Loucy (cell line): ENCODE measurements at regions not wholly inside any gene's neighbourhood (a gene's known extent, or its start where the extent isn't known, plus 50 kb on each side); places are given as distances from the start of the nearest gene placed in this dataset.

Source experiments
- H2AFZ ChIP-seq: fragments of 200-600 bp; sonication (generic); 2 replicates; pipeline ENCODE4 v1.6.0; 2016; ENCODE audit warnings: antibody characterized with exemption, mild to moderate bottlenecking, low read length, moderate library complexity
- H3F3A ChIP-seq: fragments of 200-600 bp; 2 replicates; pipeline ENCODE4 v1.6.0; 2016; ENCODE audit warnings: antibody characterized with exemption, low read depth, mild to moderate bottlenecking
- H3K27me3 ChIP-seq: fragments of 200-600 bp; sonication (generic); 2 replicates; pipeline ENCODE4 v1.6.1; 2014; ENCODE audit warnings: low read length, mild to moderate bottlenecking; ENCODE audit not compliant: insufficient read depth, poor library complexity, severe bottlenecking
- H3K36me3 ChIP-seq: fragments of 200-600 bp; sonication (generic); 2 replicates; pipeline ENCODE4 v1.6.1; 2016; ENCODE audit warnings: low read length; ENCODE audit not compliant: insufficient read depth
- H3K4me1 ChIP-seq: fragments of 200-600 bp; sonication (generic); 2 replicates; pipeline ENCODE4 v1.5.1; 2014; ENCODE audit warnings: low read length, mild to moderate bottlenecking; ENCODE audit not compliant: insufficient read depth, poor library complexity, severe bottlenecking
- H3K4me2 ChIP-seq: fragments of 200-600 bp; sonication (generic); 2 replicates; pipeline ENCODE4 v1.6.0; 2014; ENCODE audit warnings: antibody characterized with exemption, low read length, low read depth, mild to moderate bottlenecking; ENCODE audit not compliant: poor library complexity, severe bottlenecking
- H3K4me3 ChIP-seq: fragments of 200-600 bp; sonication (generic); 2 replicates; pipeline ENCODE4 v1.5.1; 2014; ENCODE audit warnings: low read length, mild to moderate bottlenecking, mixed read lengths; ENCODE audit not compliant: poor library complexity, severe bottlenecking
- H3K79me2 ChIP-seq: fragments of 200-600 bp; sonication (generic); 2 replicates; pipeline ENCODE4 v1.6.1; 2014; ENCODE audit warnings: low read length; ENCODE audit not compliant: insufficient read depth
- H3K9ac ChIP-seq: fragments of 200-600 bp; sonication (generic); 2 replicates; pipeline ENCODE4 v1.6.0; 2014; ENCODE audit warnings: mild to moderate bottlenecking, low read depth, low read length, moderate library complexity; ENCODE audit not compliant: poor library complexity, severe bottlenecking
- H3K9me2 ChIP-seq: fragments of 200-600 bp; sonication (generic); replicated peaks from 2 replicates; pipeline ENCODE4 v1.6.1; 2016; ENCODE audit warnings: low read depth, low read length, mixed read lengths
- H3K9me3 ChIP-seq: fragments of 200-600 bp; sonication (generic); 2 replicates; pipeline ENCODE4 v1.6.1; 2014; ENCODE audit warnings: mild to moderate bottlenecking, antibody characterized with exemption, low read length, low read depth; ENCODE audit not compliant: insufficient read depth
- H4K20me1 ChIP-seq: fragments of 200-600 bp; sonication (generic); 2 replicates; pipeline ENCODE4 v1.6.0; 2014; ENCODE audit warnings: antibody characterized with exemption, low read length, mild to moderate bottlenecking; ENCODE audit not compliant: insufficient read depth, poor library complexity, severe bottlenecking
- EZH2phosphoT487 ChIP-seq: fragments of 200-600 bp; IDR thresholded peaks from 2 replicates; pipeline ENCODE4 v1.6.1; 2018; ENCODE audit warnings: antibody characterized with exemption, mild to moderate bottlenecking, moderate library complexity, borderline replicate concordance
- TF ChIP-seq, protein P1 (sequence below): fragments of 200-600 bp; sonication (generic); conservative IDR thresholded peaks from 2 replicates; pipeline ENCODE4 v1.5.1; 2014; ENCODE audit warnings: mild to moderate bottlenecking, antibody characterized with exemption, low read length

GRCh38 chr15:97692301-97693015 lies 268.0 kb upstream of the ARRDC4 start:
- Histone ChIP-seq H3F3A (no peaks in the 10 kb centered on the region), H3K9ac (no peak overlapping the region), H3K9me2 (no peaks in the 10 kb centered on the region), H3K4me1 (no peaks in the 10 kb centered on the region), H3K9me3 (no peaks in the 10 kb centered on the region), H3K79me2 (no peaks in the 10 kb centered on the region), H2AFZ (no peak overlapping the region), H3K4me3 (no peak overlapping the region), H3K4me2 (no peak overlapping the region), H4K20me1 (no peaks in the 10 kb centered on the region), H3K27me3 (no peaks in the 10 kb centered on the region), H3K36me3 (no peaks in the 10 kb centered on the region)
- TF ChIP-seq, protein P1, sequence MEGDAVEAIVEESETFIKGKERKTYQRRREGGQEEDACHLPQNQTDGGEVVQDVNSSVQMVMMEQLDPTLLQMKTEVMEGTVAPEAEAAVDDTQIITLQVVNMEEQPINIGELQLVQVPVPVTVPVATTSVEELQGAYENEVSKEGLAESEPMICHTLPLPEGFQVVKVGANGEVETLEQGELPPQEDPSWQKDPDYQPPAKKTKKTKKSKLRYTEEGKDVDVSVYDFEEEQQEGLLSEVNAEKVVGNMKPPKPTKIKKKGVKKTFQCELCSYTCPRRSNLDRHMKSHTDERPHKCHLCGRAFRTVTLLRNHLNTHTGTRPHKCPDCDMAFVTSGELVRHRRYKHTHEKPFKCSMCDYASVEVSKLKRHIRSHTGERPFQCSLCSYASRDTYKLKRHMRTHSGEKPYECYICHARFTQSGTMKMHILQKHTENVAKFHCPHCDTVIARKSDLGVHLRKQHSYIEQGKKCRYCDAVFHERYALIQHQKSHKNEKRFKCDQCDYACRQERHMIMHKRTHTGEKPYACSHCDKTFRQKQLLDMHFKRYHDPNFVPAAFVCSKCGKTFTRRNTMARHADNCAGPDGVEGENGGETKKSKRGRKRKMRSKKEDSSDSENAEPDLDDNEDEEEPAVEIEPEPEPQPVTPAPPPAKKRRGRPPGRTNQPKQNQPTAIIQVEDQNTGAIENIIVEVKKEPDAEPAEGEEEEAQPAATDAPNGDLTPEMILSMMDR = no peak
- TF ChIP-seq EZH2phosphoT487 = no peak

DNA sequence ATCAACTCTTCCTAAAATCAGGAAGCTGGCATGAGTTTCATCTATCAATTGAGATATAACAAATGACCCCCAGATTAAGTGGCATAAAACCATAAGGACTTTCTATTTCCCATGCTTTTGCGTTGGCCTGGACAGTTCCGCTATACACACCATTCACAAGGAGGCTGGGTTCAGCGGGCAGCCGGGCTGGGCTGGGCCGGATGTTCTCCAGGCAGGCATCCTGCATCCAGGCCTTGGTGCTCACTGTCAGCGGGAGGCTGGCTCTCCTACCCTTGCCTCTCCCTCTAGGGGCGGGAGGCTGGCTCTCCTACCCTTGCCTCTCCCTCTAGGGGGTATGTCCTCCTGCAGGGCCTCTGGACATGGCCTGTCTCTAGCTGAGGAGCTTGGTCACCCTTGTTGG lies 266.0 kb upstream of the ARRDC4 start:
- Histone ChIP-seq H3K9me3 (no peaks in the 10 kb centered on the region), H2AFZ (no peak overlapping the region), H3K4me2 (no peak overlapping the region), H3K4me3 (no peak overlapping the region), H3K9me2 (no peaks in the 10 kb centered on the region), H4K20me1 (no peaks in the 10 kb centered on the region), H3K79me2 (no peaks in the 10 kb centered on the region), H3K4me1 (no peaks in the 10 kb centered on the region), H3K9ac (no peak overlapping the region), H3K36me3 (no peaks in the 10 kb centered on the region), H3F3A (no peaks in the 10 kb centered on the region), H3K27me3 (no peaks in the 10 kb centered on the region)
- TF ChIP-seq EZH2phosphoT487 = no peak
- TF ChIP-seq, protein P1 = no peak

DNA sequence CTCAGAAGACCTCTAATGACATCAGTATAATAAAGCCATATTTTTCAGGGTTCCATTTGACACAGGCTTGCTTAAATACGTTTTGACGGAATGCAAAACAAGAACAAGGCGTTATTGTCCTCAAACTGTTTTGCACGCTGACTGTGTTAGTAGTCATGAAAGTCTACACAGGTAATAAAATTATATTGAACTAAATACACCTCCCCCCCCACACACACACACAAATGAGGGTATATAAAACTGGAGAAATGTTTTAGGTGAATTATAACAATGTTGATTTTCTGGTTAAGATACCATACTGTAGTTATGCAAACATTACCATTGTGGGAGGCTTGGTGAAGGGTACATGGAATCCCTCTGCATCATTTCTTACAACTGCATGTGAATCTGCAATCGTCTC lies 257.1 kb upstream of the ARRDC4 start:
- H3K36me3 ChIP-seq = no peaks in the 10 kb centered on the region
- TF ChIP-seq, protein P1 = no peak
- TF ChIP-seq EZH2phosphoT487 = no peak
- H3F3A ChIP-seq = no peaks in the 10 kb centered on the region

More for the DNA sequence above, 257.1 kb upstream of the ARRDC4 start:
- H3K4me3 ChIP-seq = no peak overlapping the region
- no peak overlapping the region for H2AFZ ChIP-seq
- H3K27me3 ChIP-seq = no peaks in the 10 kb centered on the region
- H3K4me2 ChIP-seq = no peak overlapping the region
- no peaks in the 10 kb centered on the region for H3K79me2 ChIP-seq
- no peaks in the 10 kb centered on the region for H4K20me1 ChIP-seq
- H3K4me1 ChIP-seq = no peaks in the 10 kb centered on the region
- no peak overlapping the region for H3K9ac ChIP-seq
- no peaks in the 10 kb centered on the region for H3K9me2 ChIP-seq
- no peaks in the 10 kb centered on the region for H3K9me3 ChIP-seq
